H9 (cell line): ENCODE measurements at regions not wholly inside any gene's neighbourhood (a gene's known extent, or its start where the extent isn't known, plus 50 kb on each side); places are given as distances from the start of the nearest gene placed in this dataset.

Experiments used
- DNase-seq: peaks from one replicate; pipeline ENCODE4 v3.0.0-alpha.2; 2017
- H2AFZ ChIP-seq: one replicate; pipeline ENCODE4 v1.6.1; 2013; ENCODE audit warnings: mild to moderate bottlenecking, low read length, control low read depth, moderate library complexity
- H2AK5ac ChIP-seq: 2 replicates; pipeline ENCODE4 v1.6.1; 2013; ENCODE audit warnings: low read length, control low read depth, mixed read lengths; ENCODE audit not compliant: insufficient read length
- H2BK120ac ChIP-seq: one replicate; pipeline ENCODE4 v1.6.1; 2013; ENCODE audit warnings: low read depth, mild to moderate bottlenecking, low read length, control low read depth, inconsistent platforms; ENCODE audit not compliant: poor library complexity, severe bottlenecking
- H2BK12ac ChIP-seq: 2 replicates; pipeline ENCODE4 v1.6.1; 2013; ENCODE audit warnings: low read length, control low read depth, mixed read lengths, low read depth; ENCODE audit not compliant: insufficient read length
- H2BK15ac ChIP-seq: 2 replicates; pipeline ENCODE4 v1.6.1; 2013; ENCODE audit warnings: low read depth, low read length, control low read depth
- H2BK20ac ChIP-seq: one replicate; pipeline ENCODE4 v1.6.1; 2013; ENCODE audit warnings: low read depth, mild to moderate bottlenecking, low read length, control low read depth, inconsistent platforms; ENCODE audit not compliant: poor library complexity, severe bottlenecking
- H2BK5ac ChIP-seq: 2 replicates; pipeline ENCODE4 v1.6.1; 2013; ENCODE audit warnings: low read length, control low read depth, mixed read lengths; ENCODE audit not compliant: insufficient read length
- H3K14ac ChIP-seq: 2 replicates; pipeline ENCODE4 v1.6.1; 2013; ENCODE audit warnings: low read length, control low read depth; ENCODE audit not compliant: insufficient read depth
- H3K18ac ChIP-seq: 2 replicates; pipeline ENCODE4 v1.6.1; 2013; ENCODE audit warnings: low read depth, mild to moderate bottlenecking, mixed read lengths, low read length, control low read depth; ENCODE audit not compliant: insufficient read length
- H3K23ac ChIP-seq: 2 replicates; pipeline ENCODE4 v1.6.1; 2013; ENCODE audit warnings: low read length, control low read depth, mixed read lengths, low read depth; ENCODE audit not compliant: insufficient read length
- H3K23me2 ChIP-seq: 2 replicates; pipeline ENCODE4 v1.6.1; 2013; ENCODE audit warnings: low read depth, mild to moderate bottlenecking, mixed read lengths, low read length, control low read depth; ENCODE audit not compliant: insufficient read length, poor library complexity, severe bottlenecking
- H3K27ac ChIP-seq: 2 replicates; pipeline ENCODE4 v1.5.1; 2013; ENCODE audit warnings: low read length, control low read depth, mixed read lengths, low read depth; ENCODE audit not compliant: insufficient read length
- H3K27me3 ChIP-seq: 2 replicates; pipeline ENCODE4 v1.6.1; 2013; ENCODE audit warnings: low read length, control low read depth, inconsistent platforms; ENCODE audit not compliant: insufficient read depth
- H3K4ac ChIP-seq: 2 replicates; pipeline ENCODE4 v1.6.1; 2013; ENCODE audit warnings: low read depth, mild to moderate bottlenecking, control low read depth, inconsistent platforms, low read length, moderate library complexity
- H3K4me1 ChIP-seq: 2 replicates; pipeline ENCODE4 v1.6.1; 2013; ENCODE audit warnings: low read length, control low read depth, inconsistent platforms; ENCODE audit not compliant: insufficient read depth
- H3K4me2 ChIP-seq: 2 replicates; pipeline ENCODE4 v1.6.1; 2013; ENCODE audit warnings: low read length, control low read depth, mixed read lengths; ENCODE audit not compliant: insufficient read length, insufficient read depth
- H3K56ac ChIP-seq: 2 replicates; pipeline ENCODE4 v1.6.1; 2013; ENCODE audit warnings: low read depth, mild to moderate bottlenecking, mixed read lengths, low read length, control low read depth; ENCODE audit not compliant: insufficient read length
- H3K79me1 ChIP-seq: 2 replicates; pipeline ENCODE4 v1.6.1; 2013; ENCODE audit warnings: low read depth, mild to moderate bottlenecking, moderate library complexity, low read length, control low read depth, inconsistent platforms; ENCODE audit not compliant: insufficient read depth, poor library complexity, severe bottlenecking
- H3K79me2 ChIP-seq: 2 replicates; pipeline ENCODE4 v1.6.1; 2013; ENCODE audit warnings: low read length, control low read depth, inconsistent platforms; ENCODE audit not compliant: insufficient read depth
- H3K9ac ChIP-seq: 2 replicates; pipeline ENCODE4 v1.6.1; 2013; ENCODE audit warnings: low read length, control low read depth, mixed read lengths; ENCODE audit not compliant: insufficient read length; ENCODE audit errors: extremely low read depth
- H3K9me3 ChIP-seq: one replicate; pipeline ENCODE4 v1.6.1; 2013; ENCODE audit warnings: low read depth, low read length, inconsistent platforms; ENCODE audit not compliant: control insufficient read depth
- H3T11ph ChIP-seq: one replicate; pipeline ENCODE4 v1.6.1; 2013; ENCODE audit warnings: mild to moderate bottlenecking, low read length, control low read depth, inconsistent platforms
- H4K20me1 ChIP-seq: one replicate; pipeline ENCODE4 v1.6.1; 2013; ENCODE audit not compliant: control insufficient read depth, insufficient read length, insufficient read depth
- H4K5ac ChIP-seq: 2 replicates; pipeline ENCODE4 v1.6.1; 2013; ENCODE audit warnings: low read depth, mild to moderate bottlenecking, mixed read lengths, low read length, control low read depth; ENCODE audit not compliant: insufficient read length
- H4K8ac ChIP-seq: replicated peaks from 2 replicates; pipeline ENCODE4 v1.6.1; 2013; ENCODE audit warnings: low read length, control low read depth, mixed read lengths, low read depth; ENCODE audit not compliant: insufficient read length
- H4K91ac ChIP-seq: 2 replicates; pipeline ENCODE4 v1.6.1; 2013; ENCODE audit warnings: low read depth, mild to moderate bottlenecking, moderate library complexity, mixed read lengths, low read length, control low read depth; ENCODE audit not compliant: insufficient read length
- H3K27ac Mint-ChIP-seq, 3 experiments: 2 replicates in 2 of 3; 3 replicates in 1 of 3; pipeline ENCODE4 v1.8.0; 2020 to 2021; ENCODE audit warnings: mixed read lengths in 3 of 3, mild to moderate bottlenecking in 1 of 3, moderate library complexity in 1 of 3
- H3K27me3 Mint-ChIP-seq: 2 replicates; pipeline ENCODE4 v1.8.0; 2021; ENCODE audit warnings: low read depth, mild to moderate bottlenecking, moderate library complexity, mixed read lengths
- H3K36me3 Mint-ChIP-seq, 3 experiments: 2 replicates in 2 of 3; 3 replicates in 1 of 3; pipeline ENCODE4 v1.8.0; 2020 to 2021; ENCODE audit warnings: low read depth in 3 of 3, mixed read lengths in 3 of 3; ENCODE audit not compliant: insufficient read depth in 1 of 3
- H3K4me1 Mint-ChIP-seq, 2 experiments: 2 replicates each; pipeline ENCODE4 v1.8.0; 2020; ENCODE audit warnings: mixed read lengths in 2 of 2
- H3K4me3 Mint-ChIP-seq, 2 experiments: 2 replicates in 1 of 2; 3 replicates in 1 of 2; pipeline ENCODE4 v1.8.0; 2020 to 2021; ENCODE audit warnings: mild to moderate bottlenecking in 2 of 2, mixed read lengths in 2 of 2, moderate library complexity in 1 of 2
- H3K9me3 Mint-ChIP-seq, 2 experiments: 2 replicates in 1 of 2; 3 replicates in 1 of 2; pipeline ENCODE4 v1.8.0; 2020; ENCODE audit warnings: mild to moderate bottlenecking in 2 of 2, mixed read lengths in 2 of 2, moderate library complexity in 1 of 2
- CTCF ChIP-seq: fragments of 200-600 bp; sonication (generic); conservative IDR thresholded peaks from 3 replicates; pipeline ENCODE4 v1.8.0; 2021; ENCODE audit warnings: antibody characterized with exemption, mild to moderate bottlenecking
- WGBS: extraction: QIAGEN DNeasy Blood & Tissue Kit; methylation state at CpG from one replicate; pipeline ENCODE4 v1.1.7; 2013; ENCODE audit warnings: missing lambda C conversion rate, low lambda C conversion rate, mixed read lengths; ENCODE audit not compliant: insufficient read length; ENCODE audit errors: extremely low coverage; 5-methylcytosine and 5-hydroxymethylcytosine counted together

DNA sequence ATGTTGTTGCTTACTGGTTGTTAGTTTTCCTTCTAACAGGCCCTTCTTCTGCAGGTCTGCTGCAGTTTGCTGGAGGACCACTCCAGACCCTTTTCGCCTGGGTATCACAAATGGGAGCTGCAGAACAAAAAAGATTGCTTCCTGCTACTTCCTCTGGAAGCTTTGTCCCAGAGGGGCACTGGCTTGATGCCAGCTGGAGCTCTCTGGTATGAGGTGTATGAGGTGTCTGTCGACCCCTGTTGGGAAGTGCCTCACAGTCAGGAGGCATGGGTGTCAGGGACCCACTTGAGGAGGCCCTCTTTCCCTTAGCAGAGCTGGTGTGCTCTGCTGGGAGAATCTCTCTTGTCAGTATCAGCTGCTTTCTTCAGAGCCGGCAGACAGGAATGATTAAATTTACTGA lies 127.4 kb upstream of the EDA2R start:
- no peak overlapping the region for H3K4me2 ChIP-seq
- no peaks in the 10 kb centered on the region for H3K4me1 Mint-ChIP-seq
- no peaks in the 10 kb centered on the region for H3K23me2 ChIP-seq
- no peak overlapping the region for H3K18ac ChIP-seq
- no peak overlapping the region for H3K27ac ChIP-seq
- H2AK5ac ChIP-seq, result no peak overlapping the region
- no peak overlapping the region for H2BK20ac ChIP-seq
- no peak overlapping the region for H2BK15ac ChIP-seq
- H4K5ac ChIP-seq, result no peak overlapping the region
- H3K56ac ChIP-seq, result no peak overlapping the region
- no peak overlapping the region for H3K23ac ChIP-seq
- H3K9me3 ChIP-seq, result peaks cover 23% of the 10 kb centered on the region
- peaks cover 83 to 89% of the 10 kb centered on the region in 2 experiments for H3K9me3 Mint-ChIP-seq
- H3K4ac ChIP-seq, result no peak overlapping the region
- H3K36me3 Mint-ChIP-seq, result no peaks in the 10 kb centered on the region; a peak in 2 of 7 replicates
- H4K20me1 ChIP-seq, result no peaks in the 10 kb centered on the region
- H2BK5ac ChIP-seq, result no peak overlapping the region
- H3K79me2 ChIP-seq, result no peaks in the 10 kb centered on the region
- H3K4me3 Mint-ChIP-seq, result no peak overlapping the region
- H2AFZ ChIP-seq, result no peak overlapping the region
- no peak overlapping the region for H3K27ac Mint-ChIP-seq
- H4K91ac ChIP-seq, result no peak overlapping the region
- H2BK12ac ChIP-seq, result no peak overlapping the region
- H3T11ph ChIP-seq, result no peak overlapping the region
- no peaks in the 10 kb centered on the region for H3K79me1 ChIP-seq
- no peak for TF ChIP-seq CTCF
- H3K14ac ChIP-seq, result no peak overlapping the region
- no peak overlapping the region for H2BK120ac ChIP-seq
- DNase-seq, result no peak
- no CpG with 5 or more reads among the region's 3 CpGs for WGBS
- no peaks in the 10 kb centered on the region for H3K4me1 ChIP-seq
- no peak overlapping the region for H3K9ac ChIP-seq
- no peak overlapping the region for H4K8ac ChIP-seq
- H3K27me3 Mint-ChIP-seq, result no peaks in the 10 kb centered on the region; the same call in 1 of the 2 replicates
- no peaks in the 10 kb centered on the region for H3K27me3 ChIP-seq
